Esophagus squamous epithelium (tissue), 5 donors: ENCODE measurements at regions not wholly inside any gene's neighbourhood (a gene's known extent, or its start where the extent isn't known, plus 50 kb on each side); places are given as distances from the start of the nearest gene placed in this dataset.

Experiments
- DNase-seq: peaks from one replicate; lab custom pipeline; 2025; lab: John Stamatoyannopoulos, UW
- H3K27ac ChIP-seq, 4 donors: fragments of 200-600 bp; sonication (generic); one replicate each; pipeline ENCODE4 v1.5.1; 2016 to 2019; ENCODE audit warnings: mild to moderate bottlenecking in 1 of 4
- H3K27me3 ChIP-seq, 4 donors: fragments of 200-600 bp; sonication (generic); 1 replicate in 3 of 4; 2 replicates in 1 of 4; pipeline versions ENCODE4 v1.5.1 to v1.6.0; 2017 to 2021; ENCODE audit warnings: antibody characterized with exemption in 1 of 4
- H3K36me3 ChIP-seq, 3 donors: fragments of 200-600 bp; sonication (generic); one replicate each; pipeline ENCODE4 v1.5.1; 2016 to 2019
- H3K4me1 ChIP-seq, 3 donors: fragments of 200-600 bp; sonication (generic); one replicate each; pipeline ENCODE4 v1.5.1; 2017 to 2019
- H3K4me3 ChIP-seq, 4 donors: fragments of 200-600 bp; sonication (generic); 1 replicate in 3 of 4; 2 replicates in 1 of 4; pipeline ENCODE4 v1.5.1; 2016 to 2019; ENCODE audit warnings: mild to moderate bottlenecking in 2 of 4, moderate library complexity in 1 of 4
- H3K9me3 ChIP-seq, 3 donors: fragments of 200-600 bp; sonication (generic); one replicate each; pipeline ENCODE4 v1.5.1; 2016 to 2019
- CTCF ChIP-seq, 6 experiments: fragments of 450-650 bp in 4 of 6; fragments of 200-600 bp in 2 of 6; sonication (generic) in 2 of 6; IDR thresholded peaks; one replicate each; pipeline ENCODE4 v1.5.1; 2016 to 2019; ENCODE audit warnings: antibody characterized with exemption in 6 of 6, mild to moderate bottlenecking in 4 of 6, moderate library complexity in 4 of 6
- POLR2A ChIP-seq, 4 donors: fragments of 450-650 bp; IDR thresholded peaks; one replicate each; pipeline ENCODE4 v1.6.1; 2017; ENCODE audit warnings: antibody characterized with exemption in 4 of 4, mild to moderate bottlenecking in 4 of 4, moderate library complexity in 3 of 4
- whole genome bisulfite sequencing, 2 donors: methylation state at CpG; one replicate each; pipeline ENCODE4 v1.1.5; 2018; 5-methylcytosine and 5-hydroxymethylcytosine counted together
- intact Hi-C: fragments of 100-400 bp; cut with DNase I; formaldehyde crosslinking; loops from one replicate; pipeline ENCODE4 v1.15.0; 2022
- donor health status: DM: yes; HTN: yes; CAD: no.

GRCh38 chr14:48842785-48843184 is 743.4 kb downstream of the RPS29 start:
- 49 to 54% methylated on average over 2 of the region's 2 CpGs for WGBS, 2 donors

GRCh38 chr14:48826058-48826457 is 760.1 kb downstream of the RPS29 start:
- no peaks in the 10 kb centered on the region for H3K4me1 ChIP-seq
- no peak for DNase-seq
- no peaks in the 10 kb centered on the region for H3K9me3 ChIP-seq
- TF ChIP-seq CTCF (IDR thresholded peaks at IDR 0.05) (no peak), POLR2A (IDR thresholded peaks at IDR 0.05) (no peak)
- H3K36me3 ChIP-seq = no peaks in the 10 kb centered on the region
- no peak overlapping the region for H3K27ac ChIP-seq
- no peaks in the 10 kb centered on the region for H3K27me3 ChIP-seq
- no peak overlapping the region for H3K4me3 ChIP-seq
- 86 to 89% methylated on average over 3 of the region's 3 CpGs for WGBS, 2 donors
- intact Hi-C loops = no loop called here

More at GRCh38 chr14:48842785-48843184, 743.4 kb downstream of the RPS29 start:
- H3K9me3 ChIP-seq = no peaks in the 10 kb centered on the region
- no peak overlapping the region for H3K27ac ChIP-seq
- H3K36me3 ChIP-seq = no peaks in the 10 kb centered on the region
- H3K4me1 ChIP-seq = no peaks in the 10 kb centered on the region
- intact Hi-C loops = no loop called here
- DNase-seq = no peak
- TF ChIP-seq CTCF (IDR thresholded peaks at IDR 0.05) (no peak), POLR2A (IDR thresholded peaks at IDR 0.05) (no peak)
- no peak overlapping the region for H3K4me3 ChIP-seq
- no peaks in the 10 kb centered on the region for H3K27me3 ChIP-seq

DNA sequence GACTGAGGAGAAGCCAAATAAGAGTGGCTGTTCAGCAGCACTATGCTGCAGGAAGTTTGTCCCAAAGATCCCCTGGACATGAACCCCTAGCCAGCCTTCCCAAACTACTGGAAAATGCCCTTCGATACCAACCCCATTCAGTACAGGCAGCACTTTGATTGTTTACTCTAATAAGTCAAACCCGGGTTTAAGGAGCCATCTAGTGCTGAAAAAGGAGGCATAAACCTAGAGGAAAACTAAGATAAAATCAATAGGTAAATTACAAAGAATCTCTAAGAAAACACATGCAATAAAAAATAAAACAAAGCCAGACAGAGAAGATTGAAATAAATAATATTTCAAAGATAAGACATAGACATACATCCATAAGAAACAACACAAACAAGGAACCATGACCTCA is 771.6 kb downstream of the RPS29 start:
- no peaks in the 10 kb centered on the region for H3K9me3 ChIP-seq
- H3K27ac ChIP-seq = no peak overlapping the region
- H3K4me1 ChIP-seq = no peaks in the 10 kb centered on the region
- H3K4me3 ChIP-seq = no peak overlapping the region
- WGBS, 2 donors = 48 to 56% methylated on average over 2 of the region's 2 CpGs
- no peak for DNase-seq
- TF ChIP-seq CTCF (IDR thresholded peaks at IDR 0.05) = no peak
- TF ChIP-seq POLR2A (IDR thresholded peaks at IDR 0.05) = no peak
- no peaks in the 10 kb centered on the region for H3K36me3 ChIP-seq
- intact Hi-C loops = no loop called here
- no peaks in the 10 kb centered on the region for H3K27me3 ChIP-seq

DNA sequence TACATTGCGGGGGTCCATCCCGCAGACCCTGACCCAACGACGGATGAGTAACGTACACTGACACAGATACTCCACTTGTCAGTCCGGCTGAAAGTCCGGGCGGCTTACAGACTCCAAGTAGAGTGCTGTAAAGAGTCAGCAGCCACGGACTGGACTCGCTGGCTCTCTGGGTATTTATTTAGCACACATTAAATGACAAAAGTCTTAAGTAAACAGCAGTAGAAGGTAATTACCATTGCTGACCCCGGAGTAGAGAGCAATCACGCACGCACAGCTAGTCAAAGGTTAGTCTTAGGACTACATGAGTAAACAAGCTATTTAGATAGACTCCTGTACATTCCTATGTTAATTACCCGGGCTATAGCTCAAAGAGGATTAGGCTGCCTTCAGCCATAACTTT is 780.9 kb downstream of the RPS29 start:
- Histone ChIP-seq H3K27me3 (no peaks in the 10 kb centered on the region), H3K36me3 (no peaks in the 10 kb centered on the region), H3K4me3 (no peak overlapping the region), H3K27ac (no peak overlapping the region), H3K4me1 (no peaks in the 10 kb centered on the region), H3K9me3 (no peaks in the 10 kb centered on the region)
- WGBS, 2 donors = 39 to 47% methylated on average over 10 to 14 of the region's 14 CpGs
- no peak for DNase-seq
- intact Hi-C loops = no loop called here
- no peak for TF ChIP-seq CTCF (IDR thresholded peaks at IDR 0.05)
- no peak for TF ChIP-seq POLR2A (IDR thresholded peaks at IDR 0.05)

DNA sequence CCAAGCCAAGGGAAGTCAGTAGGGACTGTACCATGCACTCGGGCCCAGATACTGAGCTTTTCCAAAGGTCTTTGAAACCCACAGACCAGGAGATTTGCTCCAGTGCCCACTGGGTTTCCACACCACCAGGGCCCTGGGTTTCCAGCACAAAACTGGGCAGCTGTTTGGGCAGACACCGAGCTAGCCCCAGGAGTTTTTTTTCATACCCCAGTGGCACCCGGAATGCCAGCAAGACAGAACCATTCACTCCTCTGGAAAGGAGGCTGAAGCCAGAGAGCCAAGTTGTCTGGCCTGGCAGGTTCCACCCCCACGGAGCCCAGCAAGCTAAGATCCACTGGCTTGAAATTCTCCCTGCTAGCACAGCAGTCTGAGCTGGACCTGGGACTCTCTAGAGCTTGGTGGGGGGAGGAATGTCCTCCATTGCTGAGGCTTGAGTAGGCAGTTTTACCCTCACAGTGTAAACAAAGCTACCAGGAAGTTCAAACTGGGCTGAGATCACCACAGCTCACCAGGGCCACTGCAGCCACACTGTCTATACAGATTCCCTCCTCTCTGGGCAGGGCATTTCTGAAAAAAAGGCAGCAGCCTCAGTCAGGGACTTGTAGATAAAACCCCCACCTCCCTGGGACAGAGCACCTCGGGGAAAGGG is 793.7 kb downstream of the RPS29 start:
- H3K27me3 ChIP-seq = no peaks in the 10 kb centered on the region
- TF ChIP-seq CTCF (IDR thresholded peaks at IDR 0.05) (no peak), POLR2A (IDR thresholded peaks at IDR 0.05) (no peak)
- H3K4me1 ChIP-seq = no peaks in the 10 kb centered on the region
- H3K27ac ChIP-seq = no peak overlapping the region
- WGBS, 2 donors = 88% methylated on average over 1 of the region's 5 CpGs; no CpG with 5 or more reads in 1 of the 2 donors
- no peaks in the 10 kb centered on the region for H3K36me3 ChIP-seq
- intact Hi-C loops = no loop called here
- no peak overlapping the region for H3K4me3 ChIP-seq
- DNase-seq = no peak
- H3K9me3 ChIP-seq = no peaks in the 10 kb centered on the region
